ENCODE measurements at regions not wholly inside any gene's neighbourhood (a gene's known extent, or its start where the extent isn't known, plus 50 kb on each side); places are given as distances from the start of the nearest gene placed in this dataset.

GRCh38 chr4:158003212-158003611 lies 169.6 kb downstream of the GASK1B start:
- no peaks in the 10 kb centered on the region for H3F3A ChIP-seq (ENCODE audit: low read depth)
- no peak overlapping the region for H3K4me2 ChIP-seq (ENCODE audit: low read depth, low read length, poor library complexity, severe bottlenecking)
- TF ChIP-seq EZH2phosphoT487 (IDR thresholded peaks at IDR 0.05; ENCODE audit: borderline replicate concordance) (no peak), CTCF (conservative IDR thresholded peaks at IDR 0.05; ENCODE audit: low read length) (no peak)

GRCh38 chr4:158002173-158002572 lies 170.7 kb downstream of the GASK1B start:
- H3K4me2 ChIP-seq (ENCODE audit: low read depth, low read length, poor library complexity, severe bottlenecking) = no peak overlapping the region
- no peak overlapping the region for H3K4me3 ChIP-seq (ENCODE audit: low read length, poor library complexity, severe bottlenecking)
- H3F3A ChIP-seq (ENCODE audit: low read depth) = no peaks in the 10 kb centered on the region
- H3K4me1 ChIP-seq (ENCODE audit: insufficient read depth, low read length, poor library complexity, severe bottlenecking) = no peaks in the 10 kb centered on the region
- H2AFZ ChIP-seq (ENCODE audit: low read length) = no peak overlapping the region
- H3K79me2 ChIP-seq (ENCODE audit: insufficient read depth, low read length) = no peaks in the 10 kb centered on the region
- H3K36me3 ChIP-seq (ENCODE audit: insufficient read depth, low read length) = no peaks in the 10 kb centered on the region
- H3K27me3 ChIP-seq (ENCODE audit: insufficient read depth, low read length, poor library complexity, severe bottlenecking) = no peaks in the 10 kb centered on the region
- H3K9me2 ChIP-seq (replicated peaks; ENCODE audit: low read depth, low read length) = no peaks in the 10 kb centered on the region
- no peak overlapping the region for H3K9ac ChIP-seq (ENCODE audit: low read depth, low read length, poor library complexity, severe bottlenecking)
- TF ChIP-seq EZH2phosphoT487 (IDR thresholded peaks at IDR 0.05; ENCODE audit: borderline replicate concordance) (no peak), CTCF (conservative IDR thresholded peaks at IDR 0.05; ENCODE audit: low read length) (no peak)
- no peaks in the 10 kb centered on the region for H4K20me1 ChIP-seq (ENCODE audit: insufficient read depth, low read length, poor library complexity, severe bottlenecking)
- no peaks in the 10 kb centered on the region for H3K9me3 ChIP-seq (ENCODE audit: insufficient read depth, low read depth, low read length)

More at GRCh38 chr4:158003212-158003611, 169.6 kb downstream of the GASK1B start:
- Histone ChIP-seq H3K4me1 (ENCODE audit: insufficient read depth, low read length, poor library complexity, severe bottlenecking) (no peaks in the 10 kb centered on the region), H3K4me3 (ENCODE audit: low read length, poor library complexity, severe bottlenecking) (no peak overlapping the region), H3K79me2 (ENCODE audit: insufficient read depth, low read length) (no peaks in the 10 kb centered on the region), H3K9me3 (ENCODE audit: insufficient read depth, low read depth, low read length) (no peaks in the 10 kb centered on the region), H3K27me3 (ENCODE audit: insufficient read depth, low read length, poor library complexity, severe bottlenecking) (no peaks in the 10 kb centered on the region), H3K9me2 (replicated peaks; ENCODE audit: low read depth, low read length) (no peaks in the 10 kb centered on the region), H3K36me3 (ENCODE audit: insufficient read depth, low read length) (no peaks in the 10 kb centered on the region), H4K20me1 (ENCODE audit: insufficient read depth, low read length, poor library complexity, severe bottlenecking) (no peaks in the 10 kb centered on the region), H3K9ac (ENCODE audit: low read depth, low read length, poor library complexity, severe bottlenecking) (no peak overlapping the region), H2AFZ (ENCODE audit: low read length) (no peak overlapping the region)

- H3K4me3 ChIP-seq (ENCODE audit: low read length, poor library complexity, severe bottlenecking) = no peak overlapping the region
- no peak overlapping the region for H3K9ac ChIP-seq (ENCODE audit: low read depth, low read length, poor library complexity, severe bottlenecking)
- no peaks in the 10 kb centered on the region for H4K20me1 ChIP-seq (ENCODE audit: insufficient read depth, low read length, poor library complexity, severe bottlenecking)
- no peak overlapping the region for H2AFZ ChIP-seq (ENCODE audit: low read length)
- no peaks in the 10 kb centered on the region for H3K9me3 ChIP-seq (ENCODE audit: insufficient read depth, low read depth, low read length)
- H3F3A ChIP-seq (ENCODE audit: low read depth) = no peaks in the 10 kb centered on the region
- H3K4me1 ChIP-seq (ENCODE audit: insufficient read depth, low read length, poor library complexity, severe bottlenecking) = no peaks in the 10 kb centered on the region
- H3K4me2 ChIP-seq (ENCODE audit: low read depth, low read length, poor library complexity, severe bottlenecking) = no peak overlapping the region
- no peaks in the 10 kb centered on the region for H3K27me3 ChIP-seq (ENCODE audit: insufficient read depth, low read length, poor library complexity, severe bottlenecking)
- H3K36me3 ChIP-seq (ENCODE audit: insufficient read depth, low read length) = no peaks in the 10 kb centered on the region
- no peak for TF ChIP-seq CTCF (conservative IDR thresholded peaks at IDR 0.05; ENCODE audit: low read length)
- TF ChIP-seq EZH2phosphoT487 (IDR thresholded peaks at IDR 0.05; ENCODE audit: borderline replicate concordance) = no peak
- H3K9me2 ChIP-seq (replicated peaks; ENCODE audit: low read depth, low read length) = no peaks in the 10 kb centered on the region
- no peaks in the 10 kb centered on the region for H3K79me2 ChIP-seq (ENCODE audit: insufficient read depth, low read length)
These were observed 171.1 kb downstream of the GASK1B start for GRCh38 chr4:158001756-158002155.

Measured in Loucy (cell line).